Liver (tissue), 8 donors: ENCODE measurements at regions not wholly inside any gene's neighbourhood (a gene's known extent, or its start where the extent isn't known, plus 50 kb on each side); places are given as distances from the start of the nearest gene placed in this dataset.

Source experiments
- DNase-seq: peaks from one replicate; pipeline ENCODE4 v3.0.0-alpha.2; 2017; ENCODE audit warnings: low spot score
- H3K27ac ChIP-seq, 2 donors: one replicate each; pipeline ENCODE4 v1.7.0; 2013; ENCODE audit warnings: inconsistent platforms in 2 of 2, low read length in 2 of 2, control low read depth in 1 of 2, low read depth in 1 of 2, mild to moderate bottlenecking in 1 of 2
- H3K27me3 ChIP-seq, 4 donors: one replicate each; pipeline versions ENCODE4 v1.6.1 to v1.7.0; 2013; ENCODE audit warnings: low read length in 3 of 4, inconsistent platforms in 1 of 4, mild to moderate bottlenecking in 1 of 4, moderate library complexity in 1 of 4; ENCODE audit not compliant: control insufficient read depth in 4 of 4, insufficient read depth in 4 of 4
- H3K36me3 ChIP-seq, 4 donors: one replicate each; pipeline versions ENCODE4 v1.6.1 to v1.7.0; 2013; ENCODE audit warnings: low read length in 3 of 4, mild to moderate bottlenecking in 3 of 4, low read depth in 1 of 4, moderate library complexity in 1 of 4; ENCODE audit not compliant: control insufficient read depth in 4 of 4, insufficient read depth in 3 of 4
- H3K4me1 ChIP-seq, 4 donors: one replicate each; pipeline versions ENCODE4 v1.6.1 to v1.7.0; 2013; ENCODE audit warnings: low read length in 3 of 4, mild to moderate bottlenecking in 3 of 4, moderate library complexity in 1 of 4; ENCODE audit not compliant: control insufficient read depth in 4 of 4, insufficient read depth in 4 of 4
- H3K4me3 ChIP-seq, 3 donors: one replicate each; pipeline versions ENCODE4 v1.6.1 to v1.7.0; 2013; ENCODE audit warnings: low read length in 3 of 3, control low read depth in 1 of 3, low read depth in 1 of 3, mild to moderate bottlenecking in 1 of 3
- H3K9ac ChIP-seq, 2 donors: one replicate each; pipeline ENCODE4 v1.7.0; 2013; ENCODE audit warnings: low read length in 2 of 2, mild to moderate bottlenecking in 2 of 2, moderate library complexity in 2 of 2, control low read depth in 1 of 2, low read depth in 1 of 2
- H3K9me3 ChIP-seq, 4 donors: one replicate each; pipeline versions ENCODE4 v1.6.1 to v1.7.0; 2013; ENCODE audit warnings: low read length in 3 of 4; ENCODE audit not compliant: control insufficient read depth in 4 of 4
- EGR1 ChIP-seq, 2 donors: IDR thresholded peaks; 2 replicates each; pipeline ENCODE4 v1.6.1; 2016 to 2018; ENCODE audit warnings: antibody characterized with exemption in 2 of 2, low read depth in 2 of 2
- FOXA1 ChIP-seq: IDR thresholded peaks from 2 replicates; pipeline ENCODE4 v1.6.1; 2016; ENCODE audit warnings: antibody characterized with exemption
- FOXA2 ChIP-seq: IDR thresholded peaks from 2 replicates; pipeline ENCODE4 v1.6.1; 2016; ENCODE audit warnings: antibody characterized with exemption
- GABPA ChIP-seq, 2 donors: IDR thresholded peaks in 1 of 2; conservative IDR thresholded peaks in 1 of 2; 2 replicates each; pipeline ENCODE4 v1.6.1; 2016; ENCODE audit warnings: antibody characterized with exemption in 2 of 2, mild to moderate bottlenecking in 1 of 2, moderate library complexity in 1 of 2
- HNF4A ChIP-seq, 2 donors: conservative IDR thresholded peaks; 2 replicates each; pipeline ENCODE4 v1.6.1; 2016; ENCODE audit warnings: antibody characterized with exemption in 2 of 2, mild to moderate bottlenecking in 2 of 2
- HNF4G ChIP-seq: IDR thresholded peaks from 2 replicates; pipeline ENCODE4 v1.6.1; 2016; ENCODE audit warnings: antibody characterized with exemption
- JUND ChIP-seq, 2 donors: IDR thresholded peaks; 2 replicates each; pipeline ENCODE4 v1.6.1; 2016; ENCODE audit warnings: antibody characterized with exemption in 2 of 2
- NR2F2 ChIP-seq: IDR thresholded peaks from 2 replicates; pipeline ENCODE4 v1.6.1; 2016; ENCODE audit warnings: antibody characterized with exemption
- RAD21 ChIP-seq, 2 donors: IDR thresholded peaks; 2 replicates each; pipeline ENCODE4 v1.6.1; 2016; ENCODE audit warnings: antibody characterized with exemption in 2 of 2, mild to moderate bottlenecking in 2 of 2
- RXRA ChIP-seq, 2 donors: IDR thresholded peaks; 2 replicates each; pipeline ENCODE4 v1.6.1; 2017 to 2018; ENCODE audit warnings: antibody characterized with exemption in 2 of 2, mild to moderate bottlenecking in 1 of 2
- SP1 ChIP-seq: IDR thresholded peaks from 2 replicates; pipeline ENCODE4 v1.6.1; 2018; ENCODE audit warnings: antibody characterized with exemption, mild to moderate bottlenecking
- TAF1 ChIP-seq: conservative IDR thresholded peaks from 2 replicates; pipeline ENCODE4 v1.6.1; 2016; ENCODE audit warnings: antibody characterized with exemption, mild to moderate bottlenecking
- YY1 ChIP-seq: IDR thresholded peaks from 2 replicates; pipeline ENCODE4 v1.6.1; 2016; ENCODE audit warnings: antibody characterized with exemption, mild to moderate bottlenecking
- WGBS: extraction: QIAGEN DNeasy Blood & Tissue Kit; methylation state at CpG from one replicate; pipeline ENCODE4 v1.1.7; 2013; 5-methylcytosine and 5-hydroxymethylcytosine counted together
- TF ChIP-seq, protein P1 (sequence below): IDR thresholded peaks from 2 replicates; pipeline ENCODE4 v1.6.1; 2016; ENCODE audit warnings: antibody characterized with exemption
- TF ChIP-seq, protein P2 (sequence below): IDR thresholded peaks from 2 replicates; pipeline ENCODE4 v1.6.1; 2016; ENCODE audit warnings: antibody characterized with exemption
- TF ChIP-seq, protein P3 (sequence below): IDR thresholded peaks from 2 replicates; pipeline ENCODE4 v1.6.1; 2016; ENCODE audit warnings: antibody characterized with exemption, mild to moderate bottlenecking
- TF ChIP-seq, protein P4 (sequence below): fragments of 150-350 bp; IDR thresholded peaks from 2 replicates; pipeline ENCODE4 v1.5.1; 2017; ENCODE audit warnings: improper control_type of control experiment, low read depth, low read length; ENCODE audit not compliant: missing input control
- TF ChIP-seq, protein P5 (sequence below): IDR thresholded peaks from 2 replicates; pipeline ENCODE4 v1.6.1; 2016; ENCODE audit warnings: antibody characterized with exemption
- donor health status: healthy.
- donor health status: healthy.
- donor health status: healthy.
- donor health status: healthy.
- donor health status: healthy.

DNA sequence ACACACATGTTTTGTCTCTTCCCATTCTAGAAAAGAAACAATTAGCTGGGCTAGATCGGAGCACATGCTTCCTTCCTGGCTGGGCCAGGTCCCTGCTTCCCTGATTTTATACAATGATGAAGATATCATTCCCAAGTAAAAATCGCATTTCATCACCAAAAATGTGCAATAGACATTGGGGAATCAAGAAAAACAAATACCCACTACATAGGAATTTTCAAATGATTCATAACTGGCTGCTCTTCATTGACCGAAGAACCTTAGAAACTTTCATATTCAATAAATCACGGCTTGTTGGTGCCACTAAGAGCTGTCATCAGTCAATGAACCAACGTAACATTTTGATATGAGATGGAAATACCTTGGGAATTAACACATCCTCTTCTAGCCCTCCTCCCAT, 373.6 kb upstream of the TRIB2 start:
- TF ChIP-seq, protein P1, sequence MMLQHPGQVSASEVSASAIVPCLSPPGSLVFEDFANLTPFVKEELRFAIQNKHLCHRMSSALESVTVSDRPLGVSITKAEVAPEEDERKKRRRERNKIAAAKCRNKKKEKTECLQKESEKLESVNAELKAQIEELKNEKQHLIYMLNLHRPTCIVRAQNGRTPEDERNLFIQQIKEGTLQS = no peak
- no peak for TF ChIP-seq SP1
- H3K27ac ChIP-seq = no peak overlapping the region
- no peaks in the 10 kb centered on the region for H3K27me3 ChIP-seq
- no peak for DNase-seq
- H3K4me1 ChIP-seq = no peaks in the 10 kb centered on the region
- H3K4me3 ChIP-seq = no peak overlapping the region
- no peaks in the 10 kb centered on the region for H3K36me3 ChIP-seq
- H3K9me3 ChIP-seq = no peaks in the 10 kb centered on the region
- H3K9ac ChIP-seq = no peak overlapping the region
- 88% methylated on average over 5 of the region's 5 CpGs for WGBS

DNA sequence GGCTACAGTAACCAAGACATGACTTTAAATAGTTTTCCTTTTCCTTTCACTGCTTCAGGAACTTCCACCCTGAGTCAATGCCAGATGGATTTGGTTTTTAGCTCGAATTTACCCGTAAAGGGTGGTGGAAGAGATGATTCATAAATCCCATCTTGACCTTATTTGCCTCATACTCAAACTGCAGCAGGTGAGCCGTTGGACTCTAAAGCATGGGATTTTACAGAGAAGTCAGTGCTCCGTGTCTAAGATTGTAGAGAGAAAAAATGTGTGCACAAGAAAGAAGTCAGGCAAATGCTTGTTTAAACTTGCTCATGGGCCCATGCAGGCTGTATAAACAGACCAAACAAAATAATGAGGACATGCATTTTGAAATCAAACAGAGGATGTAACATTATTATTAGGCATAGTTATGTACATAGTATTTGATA, 369.7 kb upstream of the TRIB2 start:
- DNase-seq = no peak
- Histone ChIP-seq H3K27ac (no peak overlapping the region), H3K27me3 (no peaks in the 10 kb centered on the region), H3K36me3 (no peaks in the 10 kb centered on the region), H3K9ac (no peak overlapping the region), H3K4me1 (no peaks in the 10 kb centered on the region), H3K9me3 (no peaks in the 10 kb centered on the region), H3K4me3 (no peak overlapping the region)
- 76% methylated on average over 4 of the region's 4 CpGs for WGBS
- TF ChIP-seq, protein P2, sequence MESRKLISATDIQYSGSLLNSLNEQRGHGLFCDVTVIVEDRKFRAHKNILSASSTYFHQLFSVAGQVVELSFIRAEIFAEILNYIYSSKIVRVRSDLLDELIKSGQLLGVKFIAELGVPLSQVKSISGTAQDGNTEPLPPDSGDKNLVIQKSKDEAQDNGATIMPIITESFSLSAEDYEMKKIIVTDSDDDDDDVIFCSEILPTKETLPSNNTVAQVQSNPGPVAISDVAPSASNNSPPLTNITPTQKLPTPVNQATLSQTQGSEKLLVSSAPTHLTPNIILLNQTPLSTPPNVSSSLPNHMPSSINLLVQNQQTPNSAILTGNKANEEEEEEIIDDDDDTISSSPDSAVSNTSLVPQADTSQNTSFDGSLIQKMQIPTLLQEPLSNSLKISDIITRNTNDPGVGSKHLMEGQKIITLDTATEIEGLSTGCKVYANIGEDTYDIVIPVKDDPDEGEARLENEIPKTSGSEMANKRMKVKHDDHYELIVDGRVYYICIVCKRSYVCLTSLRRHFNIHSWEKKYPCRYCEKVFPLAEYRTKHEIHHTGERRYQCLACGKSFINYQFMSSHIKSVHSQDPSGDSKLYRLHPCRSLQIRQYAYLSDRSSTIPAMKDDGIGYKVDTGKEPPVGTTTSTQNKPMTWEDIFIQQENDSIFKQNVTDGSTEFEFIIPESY = no peak
- no peak for TF ChIP-seq GABPA (IDR thresholded peaks at IDR 0.05 in 1 of 2, conservative IDR thresholded peaks at IDR 0.05 in 1 of 2)
- no peak for TF ChIP-seq JUND (IDR thresholded peaks at IDR 0.05)
- no peak for TF ChIP-seq HNF4G
- TF ChIP-seq RXRA (IDR thresholded peaks at IDR 0.05) = no peak
- no peak for TF ChIP-seq NR2F2
- TF ChIP-seq, protein P3, sequence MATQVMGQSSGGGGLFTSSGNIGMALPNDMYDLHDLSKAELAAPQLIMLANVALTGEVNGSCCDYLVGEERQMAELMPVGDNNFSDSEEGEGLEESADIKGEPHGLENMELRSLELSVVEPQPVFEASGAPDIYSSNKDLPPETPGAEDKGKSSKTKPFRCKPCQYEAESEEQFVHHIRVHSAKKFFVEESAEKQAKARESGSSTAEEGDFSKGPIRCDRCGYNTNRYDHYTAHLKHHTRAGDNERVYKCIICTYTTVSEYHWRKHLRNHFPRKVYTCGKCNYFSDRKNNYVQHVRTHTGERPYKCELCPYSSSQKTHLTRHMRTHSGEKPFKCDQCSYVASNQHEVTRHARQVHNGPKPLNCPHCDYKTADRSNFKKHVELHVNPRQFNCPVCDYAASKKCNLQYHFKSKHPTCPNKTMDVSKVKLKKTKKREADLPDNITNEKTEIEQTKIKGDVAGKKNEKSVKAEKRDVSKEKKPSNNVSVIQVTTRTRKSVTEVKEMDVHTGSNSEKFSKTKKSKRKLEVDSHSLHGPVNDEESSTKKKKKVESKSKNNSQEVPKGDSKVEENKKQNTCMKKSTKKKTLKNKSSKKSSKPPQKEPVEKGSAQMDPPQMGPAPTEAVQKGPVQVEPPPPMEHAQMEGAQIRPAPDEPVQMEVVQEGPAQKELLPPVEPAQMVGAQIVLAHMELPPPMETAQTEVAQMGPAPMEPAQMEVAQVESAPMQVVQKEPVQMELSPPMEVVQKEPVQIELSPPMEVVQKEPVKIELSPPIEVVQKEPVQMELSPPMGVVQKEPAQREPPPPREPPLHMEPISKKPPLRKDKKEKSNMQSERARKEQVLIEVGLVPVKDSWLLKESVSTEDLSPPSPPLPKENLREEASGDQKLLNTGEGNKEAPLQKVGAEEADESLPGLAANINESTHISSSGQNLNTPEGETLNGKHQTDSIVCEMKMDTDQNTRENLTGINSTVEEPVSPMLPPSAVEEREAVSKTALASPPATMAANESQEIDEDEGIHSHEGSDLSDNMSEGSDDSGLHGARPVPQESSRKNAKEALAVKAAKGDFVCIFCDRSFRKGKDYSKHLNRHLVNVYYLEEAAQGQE = no peak
- TF ChIP-seq, protein P4, sequence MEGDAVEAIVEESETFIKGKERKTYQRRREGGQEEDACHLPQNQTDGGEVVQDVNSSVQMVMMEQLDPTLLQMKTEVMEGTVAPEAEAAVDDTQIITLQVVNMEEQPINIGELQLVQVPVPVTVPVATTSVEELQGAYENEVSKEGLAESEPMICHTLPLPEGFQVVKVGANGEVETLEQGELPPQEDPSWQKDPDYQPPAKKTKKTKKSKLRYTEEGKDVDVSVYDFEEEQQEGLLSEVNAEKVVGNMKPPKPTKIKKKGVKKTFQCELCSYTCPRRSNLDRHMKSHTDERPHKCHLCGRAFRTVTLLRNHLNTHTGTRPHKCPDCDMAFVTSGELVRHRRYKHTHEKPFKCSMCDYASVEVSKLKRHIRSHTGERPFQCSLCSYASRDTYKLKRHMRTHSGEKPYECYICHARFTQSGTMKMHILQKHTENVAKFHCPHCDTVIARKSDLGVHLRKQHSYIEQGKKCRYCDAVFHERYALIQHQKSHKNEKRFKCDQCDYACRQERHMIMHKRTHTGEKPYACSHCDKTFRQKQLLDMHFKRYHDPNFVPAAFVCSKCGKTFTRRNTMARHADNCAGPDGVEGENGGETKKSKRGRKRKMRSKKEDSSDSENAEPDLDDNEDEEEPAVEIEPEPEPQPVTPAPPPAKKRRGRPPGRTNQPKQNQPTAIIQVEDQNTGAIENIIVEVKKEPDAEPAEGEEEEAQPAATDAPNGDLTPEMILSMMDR = no peak
- TF ChIP-seq SP1 = no peak
- TF ChIP-seq EGR1 (IDR thresholded peaks at IDR 0.05; ENCODE audit: low read depth in 2 of 2) = no peak
- TF ChIP-seq HNF4A (conservative IDR thresholded peaks at IDR 0.05) = no peak
- TF ChIP-seq, protein P1 = no peak
- TF ChIP-seq FOXA1 = no peak
- TF ChIP-seq RAD21 (IDR thresholded peaks at IDR 0.05) = no peak
- TF ChIP-seq TAF1 = no peak
- TF ChIP-seq FOXA2 = no peak
- no peak for TF ChIP-seq YY1
- TF ChIP-seq, protein P5, sequence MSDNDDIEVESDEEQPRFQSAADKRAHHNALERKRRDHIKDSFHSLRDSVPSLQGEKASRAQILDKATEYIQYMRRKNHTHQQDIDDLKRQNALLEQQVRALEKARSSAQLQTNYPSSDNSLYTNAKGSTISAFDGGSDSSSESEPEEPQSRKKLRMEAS = no peak
